H1 (cell line): ENCODE measurements at regions not wholly inside any gene's neighbourhood (a gene's known extent, or its start where the extent isn't known, plus 50 kb on each side); places are given as distances from the start of the nearest gene placed in this dataset.

ENCODE experiments used
- CTCF ChIA-PET: fragments of 300-600 bp; sonication (Branson Sonifier 250); formaldehyde crosslinking; loops from one replicate; lab custom pipeline; 2021; ENCODE audit not compliant: partially characterized antibody; lab: Charles Lee
- POLR2A ChIA-PET: fragments of 300-600 bp; sonication (Branson Sonifier 250); formaldehyde crosslinking; loops from one replicate; lab custom pipeline; 2021; ENCODE audit warnings: inconsistent platforms; ENCODE audit not compliant: partially characterized antibody; lab: Charles Lee
- DNase-seq, 2 experiments: peaks; one replicate each; pipeline versions ENCODE4 v3.0.0 to v3.0.0-alpha.2; 2010 to 2022; ENCODE audit warnings: low spot score in 2 of 2, low read depth in 1 of 2, mixed read lengths in 1 of 2
- FAIRE-seq: peaks from 2 replicates; lab custom pipeline; 2011; peaks lifted over from hg19 to GRCh38; lab: Jason Lieb, UNC
- H2AFZ ChIP-seq: 2 replicates; pipeline ENCODE4 v1.8.1; 2012; ENCODE audit warnings: low read length, inconsistent platforms
- H2AK5ac ChIP-seq: 2 replicates; pipeline ENCODE4 v1.6.1; 2013; ENCODE audit warnings: low read depth, low read length
- H2BK120ac ChIP-seq: replicated peaks from 2 replicates; pipeline ENCODE3; 2013; ENCODE audit warnings: low read depth, low read length, inconsistent platforms
- H2BK12ac ChIP-seq: 2 replicates; pipeline ENCODE4 v1.6.1; 2013; ENCODE audit warnings: low read depth, low read length
- H2BK15ac ChIP-seq: 2 replicates; pipeline ENCODE4 v1.6.1; 2013; ENCODE audit warnings: low read length
- H2BK20ac ChIP-seq: 2 replicates; pipeline ENCODE4 v1.6.1; 2013; ENCODE audit warnings: low read length
- H2BK5ac ChIP-seq: 2 replicates; pipeline ENCODE4 v1.6.1; 2013; ENCODE audit warnings: low read depth, low read length
- H3K14ac ChIP-seq: 2 replicates; pipeline ENCODE4 v1.6.1; 2013; ENCODE audit warnings: inconsistent platforms; ENCODE audit not compliant: insufficient read length
- H3K18ac ChIP-seq: 2 replicates; pipeline ENCODE4 v1.6.1; 2013; ENCODE audit warnings: low read length; ENCODE audit errors: extremely low read depth
- H3K23ac ChIP-seq: 2 replicates; pipeline ENCODE4 v1.6.1; 2013; ENCODE audit warnings: inconsistent platforms; ENCODE audit not compliant: insufficient read length
- H3K23me2 ChIP-seq: 2 replicates; pipeline ENCODE4 v1.6.1; 2013; ENCODE audit warnings: low read depth, low read length
- H3K27ac ChIP-seq: 2 replicates; pipeline ENCODE4 v1.6.1; 2011; ENCODE audit warnings: low read depth, low read length, inconsistent platforms
- H3K27me3 ChIP-seq, 4 experiments: replicated peaks in 1 of 4; 1 replicate in 1 of 4; 2 replicates in 3 of 4; pipeline versions ENCODE4 v1.6.1 to v1.8.1; 2011 to 2013; ENCODE audit warnings: low read length in 3 of 4, mild to moderate bottlenecking in 3 of 4, inconsistent platforms in 2 of 4, mixed read lengths in 2 of 4, moderate library complexity in 1 of 4; ENCODE audit not compliant: control insufficient read depth in 3 of 4, insufficient read depth in 3 of 4; ENCODE audit errors: extremely low read depth in 1 of 4
- H3K36me3 ChIP-seq, 4 experiments: 2 replicates each; pipeline versions ENCODE4 v1.6.1 to v1.8.1; 2011 to 2013; ENCODE audit warnings: mild to moderate bottlenecking in 4 of 4, low read length in 3 of 4, moderate library complexity in 2 of 4, control low read depth in 1 of 4, inconsistent platforms in 1 of 4; ENCODE audit not compliant: insufficient read depth in 4 of 4, control insufficient read depth in 2 of 4
- H3K4ac ChIP-seq: replicated peaks from 2 replicates; pipeline ENCODE3; 2013; ENCODE audit warnings: low read length, low read depth, mixed read lengths, inconsistent platforms; ENCODE audit not compliant: insufficient read length
- H3K4me1 ChIP-seq, 4 experiments: replicated peaks in 1 of 4; 1 replicate in 1 of 4; 2 replicates in 3 of 4; pipeline versions ENCODE4 v1.6.1 to v1.8.1; 2011 to 2013; ENCODE audit warnings: low read length in 3 of 4, inconsistent platforms in 2 of 4, mixed read lengths in 1 of 4; ENCODE audit not compliant: insufficient read depth in 4 of 4, control insufficient read depth in 3 of 4
- H3K4me2 ChIP-seq, 2 experiments: 2 replicates each; pipeline versions ENCODE4 v1.6.1 to v1.8.1; 2011 to 2013; ENCODE audit warnings: low read depth in 2 of 2, low read length in 2 of 2, control low read depth in 1 of 2, inconsistent platforms in 1 of 2, mild to moderate bottlenecking in 1 of 2; ENCODE audit not compliant: insufficient read depth in 1 of 2
- H3K4me3 ChIP-seq, 4 experiments: fragments of 200-600, 300-600 bp in 1 of 4; sonication (generic), shearing (Covaris generic), sonication (Bioruptor Twin) in 1 of 4; 2 replicates each; pipeline versions ENCODE4 v1.5.1 to v1.8.1; 2011 to 2016; ENCODE audit warnings: low read length in 4 of 4, low read depth in 3 of 4, control low read depth in 2 of 4, inconsistent platforms in 2 of 4, mild to moderate bottlenecking in 2 of 4, mixed read lengths in 1 of 4, moderate library complexity in 1 of 4; ENCODE audit not compliant: insufficient read depth in 2 of 4; ENCODE audit errors: extremely low read depth in 1 of 4
- H3K56ac ChIP-seq: replicated peaks from 2 replicates; pipeline ENCODE3; 2013; ENCODE audit warnings: low read depth, mild to moderate bottlenecking, mixed read lengths, low read length, inconsistent platforms; ENCODE audit not compliant: insufficient read length
- H3K79me1 ChIP-seq: 2 replicates; pipeline ENCODE4 v1.6.1; 2013; ENCODE audit warnings: low read depth, low read length, control low read depth
- H3K79me2 ChIP-seq, 2 experiments: 2 replicates each; pipeline versions ENCODE4 v1.6.1 to v1.8.1; 2012 to 2013; ENCODE audit warnings: low read length in 2 of 2, mild to moderate bottlenecking in 2 of 2, inconsistent platforms in 1 of 2; ENCODE audit not compliant: insufficient read depth in 2 of 2, control insufficient read depth in 1 of 2
- H3K9ac ChIP-seq, 4 experiments: replicated peaks in 1 of 4; 1 replicate in 1 of 4; 2 replicates in 3 of 4; pipeline versions ENCODE4 v1.6.1 to v1.8.1; 2011 to 2013; ENCODE audit warnings: low read depth in 3 of 4, low read length in 3 of 4, control low read depth in 2 of 4, mild to moderate bottlenecking in 2 of 4, moderate library complexity in 2 of 4, inconsistent platforms in 1 of 4; ENCODE audit errors: extremely low read depth in 1 of 4
- H3K9me3 ChIP-seq, 2 experiments: 2 replicates each; pipeline versions ENCODE4 v1.6.1 to v1.8.1; 2012 to 2013; ENCODE audit warnings: mild to moderate bottlenecking in 2 of 2, moderate library complexity in 2 of 2, control low read depth in 1 of 2, inconsistent platforms in 1 of 2, low read depth in 1 of 2, low read length in 1 of 2, mixed read lengths in 1 of 2; ENCODE audit not compliant: insufficient read depth in 2 of 2
- H4K20me1 ChIP-seq, 2 experiments: replicated peaks in 1 of 2; 2 replicates each; pipeline versions ENCODE3 to v1.8.1; 2011 to 2013; ENCODE audit warnings: inconsistent platforms in 2 of 2, low read length in 2 of 2, mild to moderate bottlenecking in 1 of 2; ENCODE audit not compliant: insufficient read depth in 2 of 2, control insufficient read depth in 1 of 2
- H4K5ac ChIP-seq: 2 replicates; pipeline ENCODE4 v1.6.1; 2013; ENCODE audit warnings: low read length, low read depth, mixed read lengths, inconsistent platforms; ENCODE audit not compliant: insufficient read length
- H4K8ac ChIP-seq: 2 replicates; pipeline ENCODE4 v1.8.0; 2013; ENCODE audit warnings: mild to moderate bottlenecking, moderate library complexity, low read length, inconsistent platforms; ENCODE audit not compliant: insufficient read depth; ENCODE audit errors: extremely low read depth
- H4K91ac ChIP-seq: replicated peaks from 2 replicates; pipeline ENCODE3; 2013; ENCODE audit warnings: low read length, mixed read lengths, inconsistent platforms; ENCODE audit not compliant: insufficient read length
- BACH1 ChIP-seq: IDR thresholded peaks from 2 replicates; pipeline ENCODE4 v1.6.1; 2012; ENCODE audit warnings: low read length, improper control_type of control experiment
- CHD2 ChIP-seq: IDR thresholded peaks from 2 replicates; pipeline ENCODE4 v1.6.1; 2012; ENCODE audit warnings: low read length, improper control_type of control experiment
- GTF2F1 ChIP-seq: IDR thresholded peaks from 2 replicates; pipeline ENCODE4 v1.6.1; 2012; ENCODE audit warnings: low read depth, low read length, improper control_type of control experiment, borderline replicate concordance
- JUN ChIP-seq: IDR thresholded peaks from 2 replicates; pipeline ENCODE4 v1.6.1; 2011; ENCODE audit warnings: low read depth, mild to moderate bottlenecking, improper control_type of control experiment, low read length
- KDM4A ChIP-seq: IDR thresholded peaks from one replicate; pipeline ENCODE4 v1.7.1; 2012; ENCODE audit warnings: low read depth, mild to moderate bottlenecking, moderate library complexity, low read length, inconsistent platforms; ENCODE audit not compliant: severe bottlenecking
- MAX ChIP-seq: IDR thresholded peaks from 2 replicates; pipeline ENCODE4 v1.6.1; 2012; ENCODE audit warnings: inconsistent platforms
- POLR2A ChIP-seq, 2 experiments: IDR thresholded peaks; 1 replicate in 1 of 2; 2 replicates in 1 of 2; pipeline ENCODE4 v1.6.1; 2011; ENCODE audit warnings: low read depth in 2 of 2, low read length in 2 of 2, mild to moderate bottlenecking in 2 of 2; ENCODE audit errors: control extremely low read depth in 1 of 2
- POU5F1 ChIP-seq: IDR thresholded peaks from 2 replicates; pipeline ENCODE4 v1.6.1; 2011; ENCODE audit warnings: low read depth, mild to moderate bottlenecking, low read length, moderate library complexity
- RNF2 ChIP-seq: fragments of 200-900, 300-1000 bp; sonication (generic); IDR thresholded peaks from 2 replicates; pipeline ENCODE4 v1.7.1; 2016; ENCODE audit warnings: borderline replicate concordance, low read depth, mild to moderate bottlenecking, antibody characterized with exemption, low read length; ENCODE audit not compliant: poor library complexity, severe bottlenecking; ENCODE audit errors: missing control alignments
- SIN3A ChIP-seq, 2 experiments: IDR thresholded peaks in 1 of 2; conservative IDR thresholded peaks in 1 of 2; 2 replicates each; pipeline ENCODE4 v1.6.1; 2011 to 2012; ENCODE audit warnings: low read length in 2 of 2, improper control_type of control experiment in 1 of 2, low read depth in 1 of 2, mild to moderate bottlenecking in 1 of 2
- SIX5 ChIP-seq: IDR thresholded peaks from 2 replicates; pipeline ENCODE4 v1.6.1; 2011; ENCODE audit warnings: mild to moderate bottlenecking, low read depth, low read length
- SRF ChIP-seq: IDR thresholded peaks from 2 replicates; pipeline ENCODE4 v1.6.1; 2011; ENCODE audit warnings: mild to moderate bottlenecking, low read depth, low read length, moderate library complexity
- USF2 ChIP-seq: IDR thresholded peaks from 2 replicates; pipeline ENCODE4 v1.6.1; 2011; ENCODE audit warnings: low read length, improper control_type of control experiment
- ZNF274 ChIP-seq: IDR thresholded peaks from 2 replicates; pipeline ENCODE4 v1.7.0; 2012; ENCODE audit warnings: low read length, borderline replicate concordance; ENCODE audit errors: extremely low read depth
- WGBS, 2 experiments: shearing (Covaris generic) in 1 of 2; methylation state at CpG; one replicate each; pipeline versions ENCODE4 v1.1.6 to v1.1.7; 2013 to 2015; ENCODE audit warnings: low lambda C conversion rate in 2 of 2, mixed read lengths in 2 of 2, inconsistent platforms in 1 of 2, low coverage in 1 of 2, missing lambda C conversion rate in 1 of 2; ENCODE audit not compliant: insufficient replicate concordance in 2 of 2, insufficient coverage in 1 of 2, insufficient read length in 1 of 2; ENCODE audit errors: extremely low coverage in 1 of 2, missing lambda C conversion rate in 1 of 2; 5-methylcytosine and 5-hydroxymethylcytosine counted together

- Histone ChIP-seq H2BK5ac (no peak overlapping the region), H3K18ac (no peak overlapping the region), H2AK5ac (no peak overlapping the region), H2AFZ (no peak overlapping the region), H3K14ac (no peak overlapping the region), H3K27ac (no peak overlapping the region), H3K23me2 (no peaks in the 10 kb centered on the region), H4K91ac (no peak overlapping the region), H3K4me1 (no peaks in the 10 kb centered on the region), H2BK15ac (no peak overlapping the region), H3K4ac (no peak overlapping the region), H2BK20ac (no peak overlapping the region), H4K8ac (no peak overlapping the region), H3K9me3 (no peaks in the 10 kb centered on the region), H3K23ac (no peak overlapping the region), H2BK120ac (no peak overlapping the region), H3K9ac (no peak overlapping the region), H3K79me1 (no peaks in the 10 kb centered on the region), H2BK12ac (no peak overlapping the region), H3K4me3 (no peak overlapping the region), H3K27me3 (no peaks in the 10 kb centered on the region), H4K20me1 (no peaks in the 10 kb centered on the region), H3K56ac (no peak overlapping the region), H3K36me3 (no peaks in the 10 kb centered on the region), H3K4me2 (no peak overlapping the region), H4K5ac (no peak overlapping the region), H3K79me2 (no peaks in the 10 kb centered on the region)
- ChIA-PET CTCF (interaction anchor here (1.1 kb wide), 1 partner anchor 232 kb away, joined by 3 read pairs; no protein-coding TSS in a partner anchor), POLR2A (no interaction called here)
- FAIRE-seq (no peak), DNase-seq (no peak)
- 93% methylated on average over 3 of the region's 3 CpGs; no CpG with 5 or more reads in 1 of the 2 experiments for WGBS, 2 experiments
- TF ChIP-seq SRF = no peak
- TF ChIP-seq USF2 = no peak
- no peak for TF ChIP-seq POU5F1
- no peak for TF ChIP-seq RNF2
- no peak for TF ChIP-seq KDM4A
- no peak for TF ChIP-seq ZNF274
- no peak for TF ChIP-seq SIN3A (conservative IDR thresholded peaks at IDR 0.05 in 1 of 2, IDR thresholded peaks at IDR 0.05 in 1 of 2; ENCODE audit: low read depth in 1 of 2, low read length in 2 of 2)
- TF ChIP-seq JUN = no peak
- TF ChIP-seq BACH1 = no peak
- TF ChIP-seq GTF2F1 = no peak
- no peak for TF ChIP-seq CHD2
- TF ChIP-seq POLR2A (IDR thresholded peaks at IDR 0.05; ENCODE audit: control extremely low read depth in 1 of 2, low read depth in 2 of 2, low read length in 2 of 2) = no peak
- no peak for TF ChIP-seq MAX
- no peak for TF ChIP-seq SIX5
Measured at GRCh38 chr2:163414121-163414520, 321.7 kb downstream of the FIGN start.
